GM19240 (cell line): ENCODE measurements at regions not wholly inside any gene's neighbourhood (a gene's known extent, or its start where the extent isn't known, plus 50 kb on each side); places are given as distances from the start of the nearest gene placed in this dataset.

Experiments used
- DNase-seq: peaks from one replicate; pipeline ENCODE4 v3.0.0; 2011; ENCODE audit warnings: low spot score; ENCODE audit not compliant: insufficient read length

GRCh38 chr2:145503511-145503910 lies 983.6 kb upstream of the ZEB2 start:
- no peak for DNase-seq

- no peak for DNase-seq
These were observed 982.0 kb upstream of the ZEB2 start for GRCh38 chr2:145501920-145502319.

DNA sequence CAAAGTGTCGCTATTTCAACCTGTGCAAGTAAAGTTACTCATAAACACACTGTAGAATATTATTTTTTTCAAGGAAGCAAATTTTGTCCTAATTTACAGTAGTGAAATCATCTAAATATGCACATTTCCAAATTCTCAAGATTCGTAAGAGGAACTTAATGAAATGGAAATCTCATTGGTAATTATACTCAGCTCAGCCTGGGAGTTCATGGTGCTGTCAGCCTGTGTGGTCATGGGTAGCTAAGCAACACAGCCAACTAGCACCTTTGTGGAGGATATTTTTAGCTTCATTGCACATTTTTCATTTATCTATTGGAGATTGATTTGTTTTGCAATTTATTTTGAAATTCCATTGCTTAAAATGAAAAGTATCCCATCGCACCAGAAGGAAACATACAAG lies 975.7 kb upstream of the ZEB2 start:
- DNase-seq, result no peak

GRCh38 chr2:145494441-145494840 lies 974.5 kb upstream of the ZEB2 start:
- DNase-seq, result no peak

DNA sequence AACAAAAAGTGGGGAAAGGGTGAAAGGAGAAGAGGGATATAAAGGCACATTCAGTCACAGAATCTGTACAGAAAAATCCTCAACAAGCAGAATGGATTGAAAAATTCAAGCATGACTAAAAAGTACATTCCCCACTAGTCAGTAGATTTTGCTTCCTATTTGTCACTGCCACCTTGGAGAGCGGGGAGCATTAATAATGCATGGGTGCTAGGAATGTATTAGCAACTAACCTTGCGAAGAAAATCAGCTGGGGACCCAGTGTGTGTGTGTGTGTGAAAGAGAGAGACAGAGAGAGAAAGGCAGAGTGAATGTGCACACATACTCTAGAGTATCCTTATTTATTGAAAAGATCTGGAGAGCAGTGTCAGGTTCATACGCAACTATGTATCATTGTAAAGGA lies 968.7 kb upstream of the ZEB2 start:
- no peak for DNase-seq

- DNase-seq, result no peak
These were observed 964.7 kb upstream of the ZEB2 start for GRCh38 chr2:145484448-145485097.

DNA sequence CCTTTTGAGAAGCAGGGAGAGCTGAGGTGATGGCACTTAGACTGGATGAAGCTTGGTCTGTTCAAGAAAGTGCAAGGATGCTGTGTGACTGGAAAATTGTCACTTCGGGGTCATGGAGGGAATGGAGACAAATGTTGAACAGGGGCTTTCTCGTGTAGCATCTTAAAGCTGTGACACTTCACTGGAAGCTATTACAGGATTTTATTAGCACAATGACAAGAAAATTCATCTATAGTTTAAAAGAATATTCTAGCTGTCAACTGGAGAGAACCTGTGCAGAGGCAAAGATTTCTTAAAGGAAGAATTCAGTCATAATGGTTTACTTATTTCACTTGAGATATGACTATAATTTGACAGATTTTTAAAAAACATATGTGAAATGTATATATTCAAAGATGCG lies 963.9 kb upstream of the ZEB2 start:
- no peak for DNase-seq

- no peak for DNase-seq
These were observed 961.5 kb upstream of the ZEB2 start for GRCh38 chr2:145481334-145481922.

GRCh38 chr2:145464866-145465265 lies 944.9 kb upstream of the ZEB2 start:
- DNase-seq, result no peak

DNA sequence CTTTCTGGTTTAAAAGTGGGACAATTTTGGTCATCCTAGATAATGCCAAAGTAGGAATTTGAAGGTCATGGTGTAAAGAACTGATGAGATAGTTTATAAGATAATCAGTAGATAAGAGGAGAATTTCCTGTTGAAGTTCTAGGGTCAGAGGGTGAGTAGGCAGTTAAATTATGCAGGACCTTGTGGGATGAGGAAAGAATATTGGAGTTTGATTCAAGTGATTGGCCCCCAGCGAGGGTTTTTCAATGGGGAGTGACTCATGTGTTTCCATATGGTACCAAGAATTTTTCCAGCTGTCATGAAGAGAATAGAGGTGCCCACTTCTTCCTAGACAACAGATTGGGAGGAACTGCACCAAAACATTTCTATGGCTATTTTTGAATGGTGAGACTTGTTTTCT lies 940.2 kb upstream of the ZEB2 start:
- no peak for DNase-seq

- no peak for DNase-seq
These were observed 911.4 kb upstream of the ZEB2 start for GRCh38 chr2:145431181-145431951.

GRCh38 chr2:145423809-145424208 lies 903.9 kb upstream of the ZEB2 start:
- no peak for DNase-seq

DNA sequence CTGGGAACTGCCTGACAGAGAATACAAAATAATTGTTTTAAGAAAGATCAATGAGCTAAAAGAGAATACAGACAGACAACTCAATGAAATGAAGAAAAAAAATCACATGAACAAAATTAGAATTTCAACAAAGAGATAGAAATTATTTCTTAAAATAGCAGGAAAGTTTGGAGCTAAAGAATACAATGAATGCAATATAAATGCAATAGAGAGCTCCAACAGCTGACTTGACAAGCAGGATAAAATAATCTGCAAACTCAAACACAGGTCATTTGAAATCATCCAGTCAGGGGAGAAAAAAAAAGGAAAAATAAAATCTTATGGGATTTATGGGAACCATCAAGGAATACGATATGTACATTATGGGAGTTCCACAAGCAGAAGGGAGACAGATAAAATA lies 902.7 kb upstream of the ZEB2 start:
- DNase-seq, result no peak

DNA sequence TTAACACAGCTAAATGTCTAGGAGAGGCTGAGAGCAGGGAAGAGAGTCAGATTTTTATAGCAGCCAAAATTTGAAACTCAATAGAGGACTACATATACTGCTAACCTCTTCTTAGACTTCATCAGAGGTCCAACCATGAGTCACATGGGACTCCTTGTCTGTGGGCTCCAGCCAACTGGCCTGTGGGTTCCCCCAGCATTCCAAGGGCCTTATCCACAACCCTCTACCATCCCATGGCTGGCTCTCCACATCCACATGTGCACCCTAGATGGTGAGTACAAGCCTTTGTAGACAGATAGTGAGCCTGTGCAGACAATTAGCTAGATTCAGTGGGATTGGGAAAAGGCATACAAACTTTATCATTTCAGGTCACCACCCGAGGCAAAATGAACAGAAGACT lies 901.9 kb upstream of the ZEB2 start:
- DNase-seq, result no peak

GRCh38 chr2:145416640-145417039 lies 896.7 kb upstream of the ZEB2 start:
- no peak for DNase-seq

GRCh38 chr2:145415151-145415550 lies 895.2 kb upstream of the ZEB2 start:
- DNase-seq, result no peak

GRCh38 chr2:145413261-145414030 lies 893.5 kb upstream of the ZEB2 start:
- no peak for DNase-seq

- DNase-seq, result no peak
These were observed 892.2 kb upstream of the ZEB2 start for GRCh38 chr2:145412155-145412554.

GRCh38 chr2:145411493-145411892 lies 891.6 kb upstream of the ZEB2 start:
- DNase-seq, result no peak

- no peak for DNase-seq
These were observed 890.2 kb upstream of the ZEB2 start for GRCh38 chr2:145410086-145410485.

DNA sequence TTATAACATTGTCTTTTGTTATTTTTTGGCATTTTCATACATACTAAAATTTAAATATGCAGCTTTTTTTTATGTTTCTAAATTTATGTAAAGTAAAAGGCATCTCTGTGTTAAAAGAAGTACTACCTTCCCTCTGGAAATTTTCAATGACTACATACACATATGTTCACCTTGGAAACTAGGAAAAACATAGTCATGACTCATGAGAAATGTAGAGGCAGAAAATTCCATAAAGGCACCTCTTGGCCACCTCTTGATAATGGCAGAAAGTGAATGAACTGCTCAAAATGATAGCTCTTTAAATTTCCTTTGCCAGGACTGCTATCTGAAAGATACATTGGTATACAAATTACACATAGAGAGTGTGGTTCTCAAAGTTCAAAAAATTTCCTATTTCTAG lies 889.1 kb upstream of the ZEB2 start:
- no peak for DNase-seq

DNA sequence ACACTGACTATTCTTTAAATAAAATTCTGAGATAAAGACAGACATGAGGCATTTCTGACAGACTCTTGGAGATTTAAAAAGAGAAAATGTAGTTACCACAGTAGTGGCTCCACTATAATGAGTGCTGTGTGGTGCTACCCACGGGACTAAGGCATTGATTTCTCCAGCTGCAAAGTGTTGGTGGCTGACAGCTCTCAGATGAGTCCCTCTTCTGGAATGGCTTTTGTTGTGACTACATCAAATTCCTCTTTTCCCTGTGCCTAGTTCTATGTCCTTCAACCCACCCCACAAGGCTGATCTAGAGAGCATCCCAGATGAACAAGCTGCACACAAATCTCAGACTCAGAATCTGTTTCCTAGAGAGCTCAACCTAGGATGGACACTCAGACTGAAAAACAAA lies 884.8 kb upstream of the ZEB2 start:
- DNase-seq, result no peak
